ENCODE measurements at regions not wholly inside any gene's neighbourhood (a gene's known extent, or its start where the extent isn't known, plus 50 kb on each side); places are given as distances from the start of the nearest gene placed in this dataset.

DNA sequence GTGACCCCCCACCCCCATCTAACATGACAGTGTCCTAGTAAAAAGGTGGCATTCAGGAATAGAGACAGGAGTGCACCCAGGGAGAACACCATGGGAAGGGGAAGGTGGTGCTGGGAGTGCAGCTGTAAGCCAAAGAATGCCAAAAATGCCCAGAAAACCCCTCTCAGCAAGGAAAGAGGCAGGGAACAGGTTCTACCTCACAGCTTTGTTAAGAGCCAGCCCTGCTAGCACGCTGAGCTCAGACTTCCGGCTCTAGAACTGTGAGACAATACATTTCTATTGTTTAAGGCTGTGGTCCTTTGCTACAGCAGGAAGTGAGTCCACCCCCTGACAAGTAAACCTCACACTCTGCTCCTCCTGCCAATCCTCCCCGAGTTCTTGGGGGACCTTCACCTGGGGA is 302.4 kb upstream of the N4BP1 start:
- Mint-ChIP-seq H3K4me3 (no peak overlapping the region), H3K4me1 (ENCODE audit: unreplicated experiment) (no peaks in the 10 kb centered on the region), H3K36me3 (no peaks in the 10 kb centered on the region), H3K27me3 (peaks cover 20% of the 10 kb centered on the region), H3K9me3 (no peaks in the 10 kb centered on the region), H3K27ac (no peak overlapping the region)
- TF ChIP-seq, protein P1, sequence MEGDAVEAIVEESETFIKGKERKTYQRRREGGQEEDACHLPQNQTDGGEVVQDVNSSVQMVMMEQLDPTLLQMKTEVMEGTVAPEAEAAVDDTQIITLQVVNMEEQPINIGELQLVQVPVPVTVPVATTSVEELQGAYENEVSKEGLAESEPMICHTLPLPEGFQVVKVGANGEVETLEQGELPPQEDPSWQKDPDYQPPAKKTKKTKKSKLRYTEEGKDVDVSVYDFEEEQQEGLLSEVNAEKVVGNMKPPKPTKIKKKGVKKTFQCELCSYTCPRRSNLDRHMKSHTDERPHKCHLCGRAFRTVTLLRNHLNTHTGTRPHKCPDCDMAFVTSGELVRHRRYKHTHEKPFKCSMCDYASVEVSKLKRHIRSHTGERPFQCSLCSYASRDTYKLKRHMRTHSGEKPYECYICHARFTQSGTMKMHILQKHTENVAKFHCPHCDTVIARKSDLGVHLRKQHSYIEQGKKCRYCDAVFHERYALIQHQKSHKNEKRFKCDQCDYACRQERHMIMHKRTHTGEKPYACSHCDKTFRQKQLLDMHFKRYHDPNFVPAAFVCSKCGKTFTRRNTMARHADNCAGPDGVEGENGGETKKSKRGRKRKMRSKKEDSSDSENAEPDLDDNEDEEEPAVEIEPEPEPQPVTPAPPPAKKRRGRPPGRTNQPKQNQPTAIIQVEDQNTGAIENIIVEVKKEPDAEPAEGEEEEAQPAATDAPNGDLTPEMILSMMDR (conservative IDR thresholded peaks at IDR 0.05) = no peak
- DNase-seq (ENCODE audit: extremely low spot score, unreplicated experiment) = no peak

DNA sequence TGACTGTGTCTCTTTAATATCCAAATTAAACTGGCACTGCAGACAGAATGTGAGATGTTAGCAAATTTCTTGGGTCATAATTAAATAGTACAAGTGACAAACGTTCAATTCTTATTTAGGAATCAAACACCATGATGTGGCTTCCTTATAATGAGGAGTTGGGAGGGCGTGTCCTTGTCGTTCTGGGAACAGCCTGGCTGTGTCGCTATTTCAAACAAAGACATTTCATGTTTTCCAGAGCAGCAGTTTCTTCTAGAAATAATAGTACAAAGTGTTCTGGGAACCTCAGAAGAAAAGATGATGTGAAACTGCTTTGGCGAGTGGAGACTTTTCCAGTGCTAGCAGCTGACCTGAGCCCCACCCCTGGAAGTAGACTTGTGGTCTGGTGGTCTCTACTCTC is 301.7 kb upstream of the N4BP1 start:
- H3K4me1 Mint-ChIP-seq (ENCODE audit: unreplicated experiment) = no peaks in the 10 kb centered on the region
- TF ChIP-seq, protein P1 (conservative IDR thresholded peaks at IDR 0.05) = no peak
- H3K36me3 Mint-ChIP-seq = no peaks in the 10 kb centered on the region
- H3K9me3 Mint-ChIP-seq = no peaks in the 10 kb centered on the region
- no peak overlapping the region for H3K27ac Mint-ChIP-seq
- no peak overlapping the region for H3K4me3 Mint-ChIP-seq
- H3K27me3 Mint-ChIP-seq = peaks cover 20% of the 10 kb centered on the region
- DNase-seq (ENCODE audit: extremely low spot score, unreplicated experiment) = no peak

DNA sequence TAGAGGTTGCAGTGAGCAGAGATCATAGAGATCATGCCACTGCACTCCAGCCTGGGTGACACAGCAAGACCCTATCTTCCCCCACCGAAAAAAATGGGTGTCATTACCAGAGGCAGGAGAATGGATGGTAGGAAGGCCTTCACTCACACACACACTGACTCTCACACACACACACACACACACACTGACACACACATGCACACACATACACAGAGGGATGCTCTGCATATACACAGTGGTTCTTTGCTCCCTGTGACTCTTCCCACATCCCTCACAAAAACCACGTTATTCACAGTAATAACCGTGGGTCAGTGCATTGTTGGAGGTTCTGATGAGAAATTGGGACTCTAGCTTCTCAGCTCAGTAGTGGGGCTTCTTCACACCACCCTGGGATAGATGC is 300.2 kb upstream of the N4BP1 start:
- TF ChIP-seq, protein P1 (conservative IDR thresholded peaks at IDR 0.05) = no peak
- peaks cover 24% of the 10 kb centered on the region for H3K27me3 Mint-ChIP-seq
- H3K4me1 Mint-ChIP-seq (ENCODE audit: unreplicated experiment) = peaks cover 8% of the 10 kb centered on the region
- H3K27ac Mint-ChIP-seq = no peak overlapping the region
- H3K36me3 Mint-ChIP-seq = no peaks in the 10 kb centered on the region
- DNase-seq (ENCODE audit: extremely low spot score, unreplicated experiment) = no peak
- H3K4me3 Mint-ChIP-seq = no peak overlapping the region
- no peaks in the 10 kb centered on the region for H3K9me3 Mint-ChIP-seq

DNA sequence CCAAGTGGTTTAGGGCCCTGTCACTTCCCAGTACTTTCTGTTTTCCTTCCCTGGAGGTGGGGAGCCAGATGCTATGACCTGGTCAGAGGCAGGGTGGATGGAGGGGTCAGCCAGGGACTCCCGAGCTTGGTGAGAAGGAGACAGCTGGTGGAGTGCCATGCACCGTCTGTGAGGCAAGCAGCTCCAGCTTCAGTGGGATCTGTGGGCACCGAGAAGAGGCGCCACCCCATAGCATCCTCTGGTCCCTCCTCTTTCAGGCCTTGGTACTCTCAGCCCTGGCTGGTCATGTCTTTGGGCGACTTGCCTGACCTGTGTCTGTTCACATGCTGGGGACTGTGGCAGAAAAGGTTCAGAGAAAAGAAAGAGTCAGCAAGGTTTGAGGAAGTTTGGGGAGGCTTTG is 299.3 kb upstream of the N4BP1 start:
- Mint-ChIP-seq H3K4me3 (no peak overlapping the region), H3K27me3 (peaks cover 29% of the 10 kb centered on the region), H3K4me1 (ENCODE audit: unreplicated experiment) (peaks cover 8% of the 10 kb centered on the region), H3K27ac (no peak overlapping the region), H3K9me3 (no peaks in the 10 kb centered on the region), H3K36me3 (no peaks in the 10 kb centered on the region)
- TF ChIP-seq, protein P1 (conservative IDR thresholded peaks at IDR 0.05) = no peak
- no peak for DNase-seq (ENCODE audit: extremely low spot score, unreplicated experiment)

DNA sequence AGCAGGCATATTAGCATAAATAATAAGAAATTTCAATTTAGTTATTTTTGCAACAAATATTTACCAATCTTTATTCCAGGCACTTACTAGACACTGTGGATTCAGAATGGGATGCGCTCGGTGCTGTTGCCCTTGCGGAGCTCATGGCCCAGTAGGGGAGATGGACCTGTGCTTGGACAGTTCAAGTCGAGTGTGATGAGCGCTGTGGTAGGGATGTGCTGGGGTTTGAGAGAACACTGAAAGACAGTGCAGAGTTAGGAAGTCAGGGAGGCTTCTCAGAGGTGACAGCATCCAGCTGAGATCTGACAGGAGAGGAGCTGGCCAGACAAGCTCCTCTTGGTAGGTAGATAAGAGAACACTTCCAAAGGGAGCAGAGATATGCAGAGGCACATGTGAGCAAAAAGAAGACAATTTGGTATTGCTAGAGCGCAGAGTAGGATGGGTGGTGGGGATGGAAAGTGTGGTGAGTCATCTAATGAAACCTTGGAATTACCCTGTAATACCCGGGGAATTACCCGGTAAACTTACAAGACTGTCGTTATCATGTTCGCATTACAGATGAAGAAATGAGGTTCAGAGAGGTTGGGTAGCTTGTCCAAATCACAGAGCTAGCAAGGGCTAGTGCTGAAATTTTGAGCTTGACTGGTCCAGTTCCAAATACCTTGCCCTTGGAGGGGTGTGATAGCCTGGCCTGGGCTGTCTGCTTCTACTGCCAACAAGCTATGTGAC is 298.1 kb upstream of the N4BP1 start:
- peaks cover 30% of the 10 kb centered on the region for H3K27me3 Mint-ChIP-seq
- no peak overlapping the region for H3K4me3 Mint-ChIP-seq
- H3K4me1 Mint-ChIP-seq (ENCODE audit: unreplicated experiment) = peaks cover 8% of the 10 kb centered on the region
- TF ChIP-seq, protein P1 (conservative IDR thresholded peaks at IDR 0.05) = no peak
- H3K9me3 Mint-ChIP-seq = no peaks in the 10 kb centered on the region
- no peaks in the 10 kb centered on the region for H3K36me3 Mint-ChIP-seq
- no peak for DNase-seq (ENCODE audit: extremely low spot score, unreplicated experiment)
- H3K27ac Mint-ChIP-seq = no peak overlapping the region

Measured in type B pancreatic cell (in vitro differentiated cells).